Peyer's patch (tissue), 4 donors: ENCODE measurements at regions not wholly inside any gene's neighbourhood (a gene's known extent, or its start where the extent isn't known, plus 50 kb on each side); places are given as distances from the start of the nearest gene placed in this dataset.

Source experiments
- CTCF ChIP-seq, 6 experiments: fragments of 450-650 bp in 4 of 6; fragments of 200-600 bp in 2 of 6; sonication (generic) in 1 of 6; IDR thresholded peaks; one replicate each; pipeline ENCODE4 v1.5.1; 2017 to 2019; ENCODE audit warnings: antibody characterized with exemption in 6 of 6, mild to moderate bottlenecking in 3 of 6, moderate library complexity in 1 of 6
- POLR2A ChIP-seq, 2 donors: fragments of 450-650 bp; IDR thresholded peaks; one replicate each; pipeline ENCODE4 v1.5.1; 2017; ENCODE audit warnings: antibody characterized with exemption in 2 of 2, mild to moderate bottlenecking in 2 of 2, moderate library complexity in 2 of 2

- TF ChIP-seq CTCF (IDR thresholded peaks at IDR 0.05): no peak
- TF ChIP-seq POLR2A (IDR thresholded peaks at IDR 0.05): no peak
Observed at GRCh38 chr1:42056460-42056859, 96.8 kb upstream of the GUCA2B start.
